ENCODE measurements at regions not wholly inside any gene's neighbourhood (a gene's known extent, or its start where the extent isn't known, plus 50 kb on each side); places are given as distances from the start of the nearest gene placed in this dataset.
A peak's percentile ranks its signal among the peaks of the same experiment; 100 is the strongest.

GRCh38 chr9:106724566-106724965 lies 138.4 kb upstream of the ZNF462 start:
- ATAC-seq (ENCODE audit: insufficient read depth, low FRiP score): no peak
- no peaks in the 10 kb centered on the region for H3K9me3 ChIP-seq (ENCODE audit: control insufficient read depth in 4 of 4, insufficient read depth in 3 of 4, low read length in 3 of 4)
- no peak overlapping the region for H3K9ac ChIP-seq (ENCODE audit: insufficient read depth in 1 of 2, low read length in 2 of 2)
- no peak for TF ChIP-seq CTCF (IDR thresholded peaks at IDR 0.05; ENCODE audit: control extremely low read depth, extremely low read depth)
- no peak overlapping the region for H3K4me3 ChIP-seq
- no peaks in the 10 kb centered on the region for H3K27me3 ChIP-seq (ENCODE audit: control insufficient read depth in 3 of 3, insufficient read depth in 3 of 3, low read length in 2 of 3)
- WGBS, 2 donors: 72 to 91% methylated on average over 2 of the region's 2 CpGs
- H3K27ac ChIP-seq (ENCODE audit: low read depth in 1 of 2, low read length in 1 of 2): no peak overlapping the region
- DNase-seq: peak in 2 of 3 donors; percentile 41 to 55
- no peaks in the 10 kb centered on the region for H3K36me3 ChIP-seq (ENCODE audit: control insufficient read depth in 4 of 4, insufficient read depth in 4 of 4, low read length in 4 of 4)
- peaks cover under 1 to 24% (median 5%) of the 10 kb centered on the region in 5 donors for H3K4me1 ChIP-seq (ENCODE audit: control insufficient read depth in 5 of 5, insufficient read depth in 5 of 5, low read length in 5 of 5)

- WGBS, 2 donors: 81 to 92% methylated on average over 5 of the region's 5 CpGs
- H3K9me3 ChIP-seq (ENCODE audit: control insufficient read depth in 4 of 4, insufficient read depth in 3 of 4, low read length in 3 of 4): no peaks in the 10 kb centered on the region
- H3K27me3 ChIP-seq (ENCODE audit: control insufficient read depth in 3 of 3, insufficient read depth in 3 of 3, low read length in 2 of 3): no peaks in the 10 kb centered on the region
- no peak overlapping the region for H3K9ac ChIP-seq (ENCODE audit: insufficient read depth in 1 of 2, low read length in 2 of 2)
- H3K36me3 ChIP-seq (ENCODE audit: control insufficient read depth in 4 of 4, insufficient read depth in 4 of 4, low read length in 4 of 4): no peaks in the 10 kb centered on the region
- ATAC-seq (ENCODE audit: insufficient read depth, low FRiP score) (no peak), DNase-seq (peak; percentile 26 to 82 (median 58))
- no peak overlapping the region for H3K4me3 ChIP-seq
- TF ChIP-seq CTCF (IDR thresholded peaks at IDR 0.05; ENCODE audit: control extremely low read depth, extremely low read depth): no peak
- H3K27ac ChIP-seq (ENCODE audit: low read depth in 1 of 2, low read length in 1 of 2): peak overlapping the region; percentile 20 to 79
- H3K4me1 ChIP-seq (ENCODE audit: control insufficient read depth in 5 of 5, insufficient read depth in 5 of 5, low read length in 5 of 5): peaks cover 0 to 28% (median 5%) of the 10 kb centered on the region in 5 donors
Observed at GRCh38 chr9:106726070-106726815, 136.7 kb upstream of the ZNF462 start.

GRCh38 chr9:106727969-106728368 lies 135.0 kb upstream of the ZNF462 start:
- H3K36me3 ChIP-seq (ENCODE audit: control insufficient read depth in 4 of 4, insufficient read depth in 4 of 4, low read length in 4 of 4): no peaks in the 10 kb centered on the region
- H3K4me3 ChIP-seq: no peak overlapping the region
- DNase-seq: no peak
- 62 to 85% methylated on average over 3 of the region's 3 CpGs for WGBS, 2 donors
- peaks cover 0 to 24% (median 5%) of the 10 kb centered on the region in 5 donors for H3K4me1 ChIP-seq (ENCODE audit: control insufficient read depth in 5 of 5, insufficient read depth in 5 of 5, low read length in 5 of 5)
- no peak for ATAC-seq (ENCODE audit: insufficient read depth, low FRiP score)
- H3K27ac ChIP-seq (ENCODE audit: low read depth in 1 of 2, low read length in 1 of 2): no peak overlapping the region
- H3K9me3 ChIP-seq (ENCODE audit: control insufficient read depth in 4 of 4, insufficient read depth in 3 of 4, low read length in 3 of 4): no peaks in the 10 kb centered on the region
- H3K9ac ChIP-seq (ENCODE audit: insufficient read depth in 1 of 2, low read length in 2 of 2): no peak overlapping the region
- no peaks in the 10 kb centered on the region for H3K27me3 ChIP-seq (ENCODE audit: control insufficient read depth in 3 of 3, insufficient read depth in 3 of 3, low read length in 2 of 3)
- TF ChIP-seq CTCF (IDR thresholded peaks at IDR 0.05; ENCODE audit: control extremely low read depth, extremely low read depth): no peak
